ENCODE measurements at regions not wholly inside any gene's neighbourhood (a gene's known extent, or its start where the extent isn't known, plus 50 kb on each side); places are given as distances from the start of the nearest gene placed in this dataset.

- Histone ChIP-seq H2BK5ac (ENCODE audit: low read depth, low read length) (no peak overlapping the region), H4K5ac (ENCODE audit: insufficient read length, low read depth, low read length) (no peak overlapping the region), H2BK12ac (ENCODE audit: low read depth, low read length) (no peak overlapping the region), H4K20me1 (replicated peaks in 1 of 2; ENCODE audit: control insufficient read depth in 1 of 2, insufficient read depth in 2 of 2, low read length in 2 of 2) (no peaks in the 10 kb centered on the region), H3K4me3 (ENCODE audit: extremely low read depth in 1 of 4, insufficient read depth in 2 of 4, low read depth in 3 of 4, low read length in 4 of 4) (no peak overlapping the region), H3K9ac (replicated peaks in 1 of 4; ENCODE audit: extremely low read depth in 1 of 4, low read depth in 3 of 4, low read length in 3 of 4) (no peak overlapping the region), H3K36me3 (ENCODE audit: control insufficient read depth in 2 of 4, insufficient read depth in 4 of 4, low read length in 3 of 4) (no peaks in the 10 kb centered on the region), H3K4me2 (ENCODE audit: insufficient read depth in 1 of 2, low read depth in 2 of 2, low read length in 2 of 2) (no peak overlapping the region), H3K4me1 (replicated peaks in 1 of 4; ENCODE audit: control insufficient read depth in 3 of 4, insufficient read depth in 4 of 4, low read length in 3 of 4) (no peaks in the 10 kb centered on the region), H3K56ac (replicated peaks; ENCODE audit: insufficient read length, low read depth, low read length) (no peak overlapping the region), H4K8ac (ENCODE audit: extremely low read depth, insufficient read depth, low read length) (no peak overlapping the region), H3K27me3 (replicated peaks in 1 of 4; ENCODE audit: control insufficient read depth in 3 of 4, extremely low read depth in 1 of 4, insufficient read depth in 3 of 4, low read length in 3 of 4) (no peaks in the 10 kb centered on the region), H2AK5ac (ENCODE audit: low read depth, low read length) (no peak overlapping the region), H3K79me2 (ENCODE audit: control insufficient read depth in 1 of 2, insufficient read depth in 2 of 2, low read length in 2 of 2) (no peaks in the 10 kb centered on the region), H3K27ac (ENCODE audit: low read depth, low read length) (no peak overlapping the region), H2AFZ (ENCODE audit: low read length) (no peak overlapping the region), H2BK15ac (ENCODE audit: low read length) (no peak overlapping the region), H2BK120ac (replicated peaks; ENCODE audit: low read depth, low read length) (no peak overlapping the region), H2BK20ac (ENCODE audit: low read length) (no peak overlapping the region), H3K23ac (ENCODE audit: insufficient read length) (no peak overlapping the region), H3K4ac (replicated peaks; ENCODE audit: insufficient read length, low read depth, low read length) (no peak overlapping the region), H3K18ac (ENCODE audit: extremely low read depth, low read length) (no peak overlapping the region), H3K9me3 (ENCODE audit: insufficient read depth in 2 of 2, low read depth in 1 of 2, low read length in 1 of 2) (no peaks in the 10 kb centered on the region), H3K14ac (ENCODE audit: insufficient read length) (no peak overlapping the region), H4K91ac (replicated peaks; ENCODE audit: insufficient read length, low read length) (no peak overlapping the region), H3K23me2 (ENCODE audit: low read depth, low read length) (no peaks in the 10 kb centered on the region), H3K79me1 (ENCODE audit: low read depth, low read length) (no peaks in the 10 kb centered on the region)
- ChIA-PET POLR2A (ENCODE audit: partially characterized antibody) (no interaction called here), CTCF (ENCODE audit: partially characterized antibody) (no interaction called here)
- TF ChIP-seq KDM5A (IDR thresholded peaks at IDR 0.05; ENCODE audit: low read length): no peak
- no peak for TF ChIP-seq EGR1 (IDR thresholded peaks at IDR 0.05; ENCODE audit: borderline replicate concordance, low read depth, low read length)
- TF ChIP-seq PHF8 (conservative IDR thresholded peaks at IDR 0.05; ENCODE audit: low read depth, low read length): no peak
- no peak for TF ChIP-seq TBP (IDR thresholded peaks at IDR 0.05; ENCODE audit: low read depth, low read length)
- TF ChIP-seq SIN3A (conservative IDR thresholded peaks at IDR 0.05 in 1 of 2, IDR thresholded peaks at IDR 0.05 in 1 of 2; ENCODE audit: low read depth in 1 of 2, low read length in 2 of 2): no peak
- TF ChIP-seq CEBPB (IDR thresholded peaks at IDR 0.05; ENCODE audit: low read depth, low read length): no peak
- no peak for TF ChIP-seq EP300 (IDR thresholded peaks at IDR 0.05; ENCODE audit: borderline replicate concordance in 1 of 2, low read depth in 2 of 2, low read length in 2 of 2)
- TF ChIP-seq RXRA (IDR thresholded peaks at IDR 0.05; ENCODE audit: insufficient read depth, low read depth, low read length): no peak
- WGBS, 2 experiments (ENCODE audit: extremely low coverage in 1 of 2, insufficient coverage in 1 of 2, insufficient read length in 1 of 2, insufficient replicate concordance in 2 of 2, low coverage in 1 of 2, low lambda C conversion rate in 2 of 2, missing lambda C conversion rate in 1 of 2): 98% methylated on average over 2 of the region's 2 CpGs; no CpG with 5 or more reads in 1 of the 2 experiments
- FAIRE-seq (no peak), DNase-seq (ENCODE audit: low read depth in 1 of 2, low spot score in 2 of 2) (no peak)
These were observed 1211.4 kb upstream of the FAM98A start for GRCh38 chr2:34810456-34810855.

Measured in H1 (cell line).